ENCODE measurements at regions not wholly inside any gene's neighbourhood (a gene's known extent, or its start where the extent isn't known, plus 50 kb on each side); places are given as distances from the start of the nearest gene placed in this dataset.
"Not testable (repeated sequence)": the region's sequence is repeated elsewhere in the genome, so short reads cannot be mapped to it uniquely, and the experiment has no call there.

- H3K4me1 ChIP-seq (ENCODE audit: control insufficient read depth, insufficient read depth, low read length), result no peaks in the 10 kb centered on the region
- H3K4me3 ChIP-seq (ENCODE audit: low read depth, low read length), result no peak overlapping the region
- H3K36me3 ChIP-seq (ENCODE audit: control insufficient read depth, insufficient read depth, low read length), result no peaks in the 10 kb centered on the region
- no peaks in the 10 kb centered on the region for H3K27me3 ChIP-seq (ENCODE audit: control insufficient read depth, insufficient read depth, low read length)
- no peak overlapping the region for H3K9ac ChIP-seq (ENCODE audit: low read depth, low read length)
- H3K9me3 ChIP-seq (ENCODE audit: control insufficient read depth, insufficient read depth, low read length), result no peaks in the 10 kb centered on the region
Measured at GRCh38 chr2:155547571-155547970, 785.0 kb downstream of the NR4A2 start.

GRCh38 chr2:155546721-155547555, 785.6 kb downstream of the NR4A2 start:
- H3K4me3 ChIP-seq (ENCODE audit: low read depth, low read length), result no peak overlapping the region
- no peaks in the 10 kb centered on the region for H3K36me3 ChIP-seq (ENCODE audit: control insufficient read depth, insufficient read depth, low read length)
- H3K4me1 ChIP-seq (ENCODE audit: control insufficient read depth, insufficient read depth, low read length), result no peaks in the 10 kb centered on the region
- H3K27me3 ChIP-seq (ENCODE audit: control insufficient read depth, insufficient read depth, low read length), result no peaks in the 10 kb centered on the region
- H3K9ac ChIP-seq (ENCODE audit: low read depth, low read length), result no peak overlapping the region
- no peaks in the 10 kb centered on the region for H3K9me3 ChIP-seq (ENCODE audit: control insufficient read depth, insufficient read depth, low read length)

GRCh38 chr2:155539028-155539427, 793.5 kb downstream of the NR4A2 start:
- H3K4me3 ChIP-seq (ENCODE audit: low read depth, low read length); H3K36me3 ChIP-seq (ENCODE audit: control insufficient read depth, insufficient read depth, low read length); H3K9me3 ChIP-seq (ENCODE audit: control insufficient read depth, insufficient read depth, low read length); H3K9ac ChIP-seq (ENCODE audit: low read depth, low read length); H3K27me3 ChIP-seq (ENCODE audit: control insufficient read depth, insufficient read depth, low read length); H3K4me1 ChIP-seq (ENCODE audit: control insufficient read depth, insufficient read depth, low read length): not testable (repeated sequence)

- Histone ChIP-seq H3K9me3 (ENCODE audit: control insufficient read depth, insufficient read depth, low read length) (no peaks in the 10 kb centered on the region), H3K27me3 (ENCODE audit: control insufficient read depth, insufficient read depth, low read length) (no peaks in the 10 kb centered on the region), H3K4me1 (ENCODE audit: control insufficient read depth, insufficient read depth, low read length) (no peaks in the 10 kb centered on the region), H3K9ac (ENCODE audit: low read depth, low read length) (no peak overlapping the region), H3K4me3 (ENCODE audit: low read depth, low read length) (no peak overlapping the region), H3K36me3 (ENCODE audit: control insufficient read depth, insufficient read depth, low read length) (no peaks in the 10 kb centered on the region)
Measured at GRCh38 chr2:155528034-155528433, 804.5 kb downstream of the NR4A2 start.

DNA sequence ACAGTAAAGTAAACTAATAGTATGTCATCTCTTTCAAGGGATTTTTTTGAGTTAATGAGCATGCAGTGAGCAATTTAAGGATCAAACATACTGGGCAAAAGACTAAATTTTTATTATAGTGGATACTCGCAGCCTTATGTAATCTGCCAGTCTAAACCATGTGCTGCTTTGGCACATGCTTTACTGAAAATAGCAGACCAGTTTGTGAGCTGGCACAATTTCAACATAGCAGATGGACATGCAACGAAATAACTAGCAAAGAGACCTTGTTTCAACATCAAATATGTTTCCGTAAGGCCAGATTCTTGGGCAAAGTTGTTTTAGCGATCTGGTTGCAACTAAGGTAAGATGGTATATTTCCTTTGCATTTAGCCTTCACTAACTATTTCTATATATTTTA, 807.3 kb downstream of the NR4A2 start:
- H3K36me3 ChIP-seq (ENCODE audit: control insufficient read depth, insufficient read depth, low read length), result no peaks in the 10 kb centered on the region
- H3K4me3 ChIP-seq (ENCODE audit: low read depth, low read length), result no peak overlapping the region
- H3K9ac ChIP-seq (ENCODE audit: low read depth, low read length), result no peak overlapping the region
- no peaks in the 10 kb centered on the region for H3K27me3 ChIP-seq (ENCODE audit: control insufficient read depth, insufficient read depth, low read length)
- no peaks in the 10 kb centered on the region for H3K4me1 ChIP-seq (ENCODE audit: control insufficient read depth, insufficient read depth, low read length)
- H3K9me3 ChIP-seq (ENCODE audit: control insufficient read depth, insufficient read depth, low read length), result no peaks in the 10 kb centered on the region

- Histone ChIP-seq H3K27me3 (ENCODE audit: control insufficient read depth, insufficient read depth, low read length) (no peaks in the 10 kb centered on the region), H3K36me3 (ENCODE audit: control insufficient read depth, insufficient read depth, low read length) (no peaks in the 10 kb centered on the region), H3K9me3 (ENCODE audit: control insufficient read depth, insufficient read depth, low read length) (no peaks in the 10 kb centered on the region), H3K9ac (ENCODE audit: low read depth, low read length) (no peak overlapping the region), H3K4me3 (ENCODE audit: low read depth, low read length) (no peak overlapping the region), H3K4me1 (ENCODE audit: control insufficient read depth, insufficient read depth, low read length) (no peaks in the 10 kb centered on the region)
Measured at GRCh38 chr2:155519529-155520130, 812.9 kb downstream of the NR4A2 start.

DNA sequence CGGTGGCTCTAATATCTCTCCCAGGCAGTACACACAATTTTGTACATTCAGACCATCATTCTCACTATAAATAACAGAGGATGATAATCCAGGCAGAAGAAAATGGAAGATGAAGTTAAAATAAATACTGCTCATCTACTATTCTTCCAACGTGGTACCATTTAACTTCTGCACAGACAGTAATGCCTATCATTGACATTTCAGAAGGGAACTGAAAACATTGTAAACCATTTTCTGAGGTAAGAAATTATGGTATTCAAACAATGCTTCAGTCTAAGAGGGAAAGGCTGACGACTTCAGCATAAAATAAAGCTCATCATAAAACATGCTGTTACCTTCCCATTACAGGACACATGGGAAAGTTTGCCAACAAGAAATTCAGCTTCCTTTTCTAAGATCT, 814.4 kb downstream of the NR4A2 start:
- Histone ChIP-seq H3K27me3 (ENCODE audit: control insufficient read depth, insufficient read depth, low read length) (no peaks in the 10 kb centered on the region), H3K9ac (ENCODE audit: low read depth, low read length) (no peak overlapping the region), H3K4me3 (ENCODE audit: low read depth, low read length) (no peak overlapping the region)

GRCh38 chr2:155517362-155517761, 815.2 kb downstream of the NR4A2 start:
- H3K9ac ChIP-seq (ENCODE audit: low read depth, low read length), result no peak overlapping the region
- H3K4me1 ChIP-seq (ENCODE audit: control insufficient read depth, insufficient read depth, low read length), result no peaks in the 10 kb centered on the region
- no peaks in the 10 kb centered on the region for H3K27me3 ChIP-seq (ENCODE audit: control insufficient read depth, insufficient read depth, low read length)
- H3K4me3 ChIP-seq (ENCODE audit: low read depth, low read length), result no peak overlapping the region
- H3K9me3 ChIP-seq (ENCODE audit: control insufficient read depth, insufficient read depth, low read length), result no peaks in the 10 kb centered on the region
- no peaks in the 10 kb centered on the region for H3K36me3 ChIP-seq (ENCODE audit: control insufficient read depth, insufficient read depth, low read length)

More for the DNA sequence above, 814.4 kb downstream of the NR4A2 start:
- H3K9me3 ChIP-seq (ENCODE audit: control insufficient read depth, insufficient read depth, low read length), result no peaks in the 10 kb centered on the region
- H3K4me1 ChIP-seq (ENCODE audit: control insufficient read depth, insufficient read depth, low read length), result no peaks in the 10 kb centered on the region
- no peaks in the 10 kb centered on the region for H3K36me3 ChIP-seq (ENCODE audit: control insufficient read depth, insufficient read depth, low read length)

GRCh38 chr2:155513248-155513647, 814.8 kb downstream of the KCNJ3 start:
- Histone ChIP-seq H3K9me3 (ENCODE audit: control insufficient read depth, insufficient read depth, low read length) (no peaks in the 10 kb centered on the region), H3K4me3 (ENCODE audit: low read depth, low read length) (no peak overlapping the region), H3K27me3 (ENCODE audit: control insufficient read depth, insufficient read depth, low read length) (no peaks in the 10 kb centered on the region), H3K4me1 (ENCODE audit: control insufficient read depth, insufficient read depth, low read length) (no peaks in the 10 kb centered on the region), H3K36me3 (ENCODE audit: control insufficient read depth, insufficient read depth, low read length) (no peaks in the 10 kb centered on the region), H3K9ac (ENCODE audit: low read depth, low read length) (no peak overlapping the region)

DNA sequence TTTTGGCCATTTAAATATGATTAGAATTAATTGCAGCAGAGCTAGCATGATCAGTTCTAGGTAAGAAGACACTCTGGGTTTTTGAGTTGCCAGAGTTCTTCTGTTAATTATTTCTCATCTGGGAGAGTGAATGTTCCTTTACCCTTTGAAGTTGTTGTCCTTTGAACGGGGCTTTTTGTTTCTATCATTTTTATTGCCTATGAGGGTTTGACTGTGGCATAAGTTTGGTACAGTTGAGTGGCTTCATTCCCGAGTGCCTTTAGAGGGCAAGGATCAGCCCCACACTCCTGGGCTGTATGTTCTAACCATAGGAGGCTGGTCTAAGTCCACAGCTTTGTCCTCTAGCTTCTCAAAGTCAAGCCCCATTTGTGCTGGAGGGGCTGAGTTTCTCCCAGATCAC, 804.3 kb downstream of the KCNJ3 start:
- Histone ChIP-seq H3K9ac (ENCODE audit: low read depth, low read length) (no peak overlapping the region), H3K27me3 (ENCODE audit: control insufficient read depth, insufficient read depth, low read length) (no peaks in the 10 kb centered on the region), H3K4me1 (ENCODE audit: control insufficient read depth, insufficient read depth, low read length) (no peaks in the 10 kb centered on the region), H3K4me3 (ENCODE audit: low read depth, low read length) (no peak overlapping the region), H3K9me3 (ENCODE audit: control insufficient read depth, insufficient read depth, low read length) (no peaks in the 10 kb centered on the region), H3K36me3 (ENCODE audit: control insufficient read depth, insufficient read depth, low read length) (no peaks in the 10 kb centered on the region)

DNA sequence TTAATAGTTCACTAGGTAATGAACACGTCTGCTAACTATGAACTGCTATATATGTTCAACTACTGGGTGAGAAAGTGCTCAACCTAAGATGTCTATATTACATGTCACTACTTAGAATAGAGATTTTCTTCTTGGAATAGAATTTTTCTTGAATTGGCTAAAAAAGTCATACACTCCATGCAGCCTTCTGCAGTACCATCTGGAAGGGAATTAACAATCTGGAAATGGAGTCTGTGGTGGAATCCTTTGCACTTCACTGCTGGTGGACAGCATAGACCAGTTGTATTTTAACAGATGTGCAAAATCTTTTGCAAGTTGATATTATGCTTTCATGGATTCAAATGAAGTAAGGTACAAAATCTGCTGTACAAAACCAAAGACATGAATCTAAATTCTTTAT, 799.6 kb downstream of the KCNJ3 start:
- Histone ChIP-seq H3K9ac (ENCODE audit: low read depth, low read length) (no peak overlapping the region), H3K27me3 (ENCODE audit: control insufficient read depth, insufficient read depth, low read length) (no peaks in the 10 kb centered on the region), H3K4me1 (ENCODE audit: control insufficient read depth, insufficient read depth, low read length) (no peaks in the 10 kb centered on the region), H3K4me3 (ENCODE audit: low read depth, low read length) (no peak overlapping the region), H3K9me3 (ENCODE audit: control insufficient read depth, insufficient read depth, low read length) (no peaks in the 10 kb centered on the region), H3K36me3 (ENCODE audit: control insufficient read depth, insufficient read depth, low read length) (no peaks in the 10 kb centered on the region)

- Histone ChIP-seq H3K27me3 (ENCODE audit: control insufficient read depth, insufficient read depth, low read length) (no peaks in the 10 kb centered on the region), H3K36me3 (ENCODE audit: control insufficient read depth, insufficient read depth, low read length) (no peaks in the 10 kb centered on the region), H3K4me3 (ENCODE audit: low read depth, low read length) (no peak overlapping the region), H3K9me3 (ENCODE audit: control insufficient read depth, insufficient read depth, low read length) (no peaks in the 10 kb centered on the region), H3K9ac (ENCODE audit: low read depth, low read length) (no peak overlapping the region), H3K4me1 (ENCODE audit: control insufficient read depth, insufficient read depth, low read length) (no peaks in the 10 kb centered on the region)
Measured at GRCh38 chr2:155494744-155495143, 796.2 kb downstream of the KCNJ3 start.

Data from iPS-15b (cell line).